GM21529 (cell line): ENCODE measurements at regions not wholly inside any gene's neighbourhood (a gene's known extent, or its start where the extent isn't known, plus 50 kb on each side); places are given as distances from the start of the nearest gene placed in this dataset.
"Not testable (repeated sequence)": the region's sequence is repeated elsewhere in the genome, so short reads cannot be mapped to it uniquely, and the experiment has no call there.

ENCODE experiments used
- ATAC-seq: cut with Tn5 transposase; IDR thresholded peaks from one replicate; pipeline ENCODE4 v1.9.1; 2021; ENCODE audit not compliant: unreplicated experiment

- ATAC-seq = no peak
These were observed 584.1 kb upstream of the NUDT12 start for GRCh38 chr5:104146652-104147051.

GRCh38 chr5:104139840-104140239, 577.3 kb upstream of the NUDT12 start:
- no peak for ATAC-seq

- no peak for ATAC-seq
These were observed 567.7 kb upstream of the NUDT12 start for GRCh38 chr5:104130320-104130719.

GRCh38 chr5:104128348-104128747, 565.8 kb upstream of the NUDT12 start:
- ATAC-seq = no peak

GRCh38 chr5:104126980-104127379, 564.4 kb upstream of the NUDT12 start:
- no peak for ATAC-seq

GRCh38 chr5:104119529-104119928, 556.9 kb upstream of the NUDT12 start:
- ATAC-seq = no peak

- ATAC-seq = no peak
These were observed 549.0 kb upstream of the NUDT12 start for GRCh38 chr5:104111632-104112031.

- no peak for ATAC-seq
These were observed 533.9 kb upstream of the NUDT12 start for GRCh38 chr5:104096451-104096850.

GRCh38 chr5:104095527-104095926, 532.9 kb upstream of the NUDT12 start:
- ATAC-seq = no peak

- ATAC-seq = no peak
These were observed 526.5 kb upstream of the NUDT12 start for GRCh38 chr5:104088876-104089778.

GRCh38 chr5:104084896-104085295, 522.3 kb upstream of the NUDT12 start:
- no peak for ATAC-seq

- no peak for ATAC-seq
These were observed 520.2 kb upstream of the NUDT12 start for GRCh38 chr5:104082754-104083153.

GRCh38 chr5:104081232-104081631, 518.6 kb upstream of the NUDT12 start:
- ATAC-seq = no peak

GRCh38 chr5:104080646-104081175, 518.1 kb upstream of the NUDT12 start:
- ATAC-seq = no peak

GRCh38 chr5:104079861-104080645, 517.5 kb upstream of the NUDT12 start:
- ATAC-seq = not testable (repeated sequence)

GRCh38 chr5:104071887-104072286, 509.3 kb upstream of the NUDT12 start:
- ATAC-seq = no peak

- no peak for ATAC-seq
These were observed 500.2 kb upstream of the NUDT12 start for GRCh38 chr5:104062621-104063377.

GRCh38 chr5:104061707-104062106, 499.1 kb upstream of the NUDT12 start:
- ATAC-seq = no peak

- ATAC-seq = no peak
These were observed 490.7 kb upstream of the NUDT12 start for GRCh38 chr5:104053353-104053649.

- ATAC-seq = no peak
These were observed 490.2 kb upstream of the NUDT12 start for GRCh38 chr5:104052558-104053352.
